ENCODE measurements at regions not wholly inside any gene's neighbourhood (a gene's known extent, or its start where the extent isn't known, plus 50 kb on each side); places are given as distances from the start of the nearest gene placed in this dataset.

DNA sequence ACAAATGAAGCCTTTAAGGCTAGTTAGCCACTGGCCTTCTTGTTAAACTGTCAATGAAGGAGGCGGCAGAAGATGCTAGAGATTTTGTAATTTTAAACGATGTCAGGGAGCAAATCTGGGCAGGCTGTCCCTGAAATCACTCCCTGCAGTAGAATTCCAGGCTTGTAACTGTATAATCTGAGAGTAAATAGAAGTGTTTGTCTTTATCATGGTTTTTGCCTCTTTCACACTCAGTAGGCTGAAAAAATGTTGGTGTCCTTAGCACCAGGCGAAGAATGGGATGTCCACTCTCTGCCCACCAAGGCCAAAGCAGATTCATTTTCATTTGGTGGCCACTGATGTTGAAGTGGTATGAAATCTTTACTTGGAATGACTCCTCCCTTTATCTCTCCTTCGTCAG, 136.9 kb upstream of the THSD7B start:
- no peak overlapping the region for H3K4me3 ChIP-seq (replicated peaks in 1 of 4; ENCODE audit: control extremely low read depth in 1 of 4, insufficient read depth in 1 of 4, low read depth in 3 of 4, low read length in 4 of 4)
- H3K27me3 ChIP-seq (ENCODE audit: control insufficient read depth, insufficient read depth, low read length) = no peaks in the 10 kb centered on the region
- no peak overlapping the region for H3K27ac ChIP-seq (ENCODE audit: insufficient read depth, low read length)
- DNase-seq (ENCODE audit: low read depth in 2 of 2) = no peak
- no peak overlapping the region for H3K9ac ChIP-seq (ENCODE audit: insufficient read depth, low read length)
- H3K9me3 ChIP-seq (ENCODE audit: control insufficient read depth, insufficient read depth, low read depth, low read length) = no peaks in the 10 kb centered on the region
- no peaks in the 10 kb centered on the region for H3K79me2 ChIP-seq (ENCODE audit: control insufficient read depth, insufficient read depth, low read length)
- no peaks in the 10 kb centered on the region for H3K36me3 ChIP-seq (ENCODE audit: control insufficient read depth, insufficient read depth, low read length)
- H4K20me1 ChIP-seq (ENCODE audit: control insufficient read depth, extremely low read depth, insufficient read depth, low read length) = no peaks in the 10 kb centered on the region
- H3K4me1 ChIP-seq (ENCODE audit: control insufficient read depth, extremely low read depth, insufficient read depth, low read length) = no peaks in the 10 kb centered on the region
- no peak overlapping the region for H2AFZ ChIP-seq (ENCODE audit: low read length)
- H3K4me2 ChIP-seq (ENCODE audit: extremely low read depth, insufficient read depth, low read length) = no peak overlapping the region
- TF ChIP-seq EZH2 (IDR thresholded peaks at IDR 0.05; ENCODE audit: low read length, missing control alignments) (no peak), CTCF (conservative IDR thresholded peaks at IDR 0.05 in 1 of 2, IDR thresholded peaks at IDR 0.05 in 1 of 2; ENCODE audit: low read depth in 1 of 2, low read length in 2 of 2) (no peak)

- TF ChIP-seq EZH2 (IDR thresholded peaks at IDR 0.05; ENCODE audit: low read length, missing control alignments) (no peak), CTCF (conservative IDR thresholded peaks at IDR 0.05 in 1 of 2, IDR thresholded peaks at IDR 0.05 in 1 of 2; ENCODE audit: low read depth in 1 of 2, low read length in 2 of 2) (no peak)
- H3K9me3 ChIP-seq (ENCODE audit: control insufficient read depth, insufficient read depth, low read depth, low read length) = no peaks in the 10 kb centered on the region
- no peaks in the 10 kb centered on the region for H4K20me1 ChIP-seq (ENCODE audit: control insufficient read depth, extremely low read depth, insufficient read depth, low read length)
Measured at GRCh38 chr2:136613096-136613495, 152.2 kb upstream of the THSD7B start.

GRCh38 chr2:136612079-136612478, 153.3 kb upstream of the THSD7B start:
- Histone ChIP-seq H3K27ac (ENCODE audit: insufficient read depth, low read length) (no peak overlapping the region), H3K4me1 (ENCODE audit: control insufficient read depth, extremely low read depth, insufficient read depth, low read length) (no peaks in the 10 kb centered on the region), H3K4me3 (replicated peaks in 1 of 4; ENCODE audit: control extremely low read depth in 1 of 4, insufficient read depth in 1 of 4, low read depth in 3 of 4, low read length in 4 of 4) (no peak overlapping the region), H2AFZ (ENCODE audit: low read length) (no peak overlapping the region), H4K20me1 (ENCODE audit: control insufficient read depth, extremely low read depth, insufficient read depth, low read length) (no peaks in the 10 kb centered on the region), H3K36me3 (ENCODE audit: control insufficient read depth, insufficient read depth, low read length) (no peaks in the 10 kb centered on the region), H3K4me2 (ENCODE audit: extremely low read depth, insufficient read depth, low read length) (no peak overlapping the region), H3K9me3 (ENCODE audit: control insufficient read depth, insufficient read depth, low read depth, low read length) (no peaks in the 10 kb centered on the region), H3K27me3 (ENCODE audit: control insufficient read depth, insufficient read depth, low read length) (no peaks in the 10 kb centered on the region), H3K79me2 (ENCODE audit: control insufficient read depth, insufficient read depth, low read length) (no peaks in the 10 kb centered on the region), H3K9ac (ENCODE audit: insufficient read depth, low read length) (no peak overlapping the region)
- DNase-seq (ENCODE audit: low read depth in 2 of 2) = no peak
- TF ChIP-seq CTCF (conservative IDR thresholded peaks at IDR 0.05 in 1 of 2, IDR thresholded peaks at IDR 0.05 in 1 of 2; ENCODE audit: low read depth in 1 of 2, low read length in 2 of 2) (no peak), EZH2 (IDR thresholded peaks at IDR 0.05; ENCODE audit: low read length, missing control alignments) (no peak)

More at GRCh38 chr2:136613096-136613495, 152.2 kb upstream of the THSD7B start:
- H3K27me3 ChIP-seq (ENCODE audit: control insufficient read depth, insufficient read depth, low read length) = no peaks in the 10 kb centered on the region
- H3K4me1 ChIP-seq (ENCODE audit: control insufficient read depth, extremely low read depth, insufficient read depth, low read length) = no peaks in the 10 kb centered on the region
- no peaks in the 10 kb centered on the region for H3K36me3 ChIP-seq (ENCODE audit: control insufficient read depth, insufficient read depth, low read length)
- no peak overlapping the region for H3K4me2 ChIP-seq (ENCODE audit: extremely low read depth, insufficient read depth, low read length)
- no peak overlapping the region for H3K27ac ChIP-seq (ENCODE audit: insufficient read depth, low read length)
- no peak overlapping the region for H3K9ac ChIP-seq (ENCODE audit: insufficient read depth, low read length)
- DNase-seq (ENCODE audit: low read depth in 2 of 2) = no peak
- H3K79me2 ChIP-seq (ENCODE audit: control insufficient read depth, insufficient read depth, low read length) = no peaks in the 10 kb centered on the region
- H3K4me3 ChIP-seq (replicated peaks in 1 of 4; ENCODE audit: control extremely low read depth in 1 of 4, insufficient read depth in 1 of 4, low read depth in 3 of 4, low read length in 4 of 4) = no peak overlapping the region
- no peak overlapping the region for H2AFZ ChIP-seq (ENCODE audit: low read length)
